ENCODE measurements at regions not wholly inside any gene's neighbourhood (a gene's known extent, or its start where the extent isn't known, plus 50 kb on each side); places are given as distances from the start of the nearest gene placed in this dataset.

DNA sequence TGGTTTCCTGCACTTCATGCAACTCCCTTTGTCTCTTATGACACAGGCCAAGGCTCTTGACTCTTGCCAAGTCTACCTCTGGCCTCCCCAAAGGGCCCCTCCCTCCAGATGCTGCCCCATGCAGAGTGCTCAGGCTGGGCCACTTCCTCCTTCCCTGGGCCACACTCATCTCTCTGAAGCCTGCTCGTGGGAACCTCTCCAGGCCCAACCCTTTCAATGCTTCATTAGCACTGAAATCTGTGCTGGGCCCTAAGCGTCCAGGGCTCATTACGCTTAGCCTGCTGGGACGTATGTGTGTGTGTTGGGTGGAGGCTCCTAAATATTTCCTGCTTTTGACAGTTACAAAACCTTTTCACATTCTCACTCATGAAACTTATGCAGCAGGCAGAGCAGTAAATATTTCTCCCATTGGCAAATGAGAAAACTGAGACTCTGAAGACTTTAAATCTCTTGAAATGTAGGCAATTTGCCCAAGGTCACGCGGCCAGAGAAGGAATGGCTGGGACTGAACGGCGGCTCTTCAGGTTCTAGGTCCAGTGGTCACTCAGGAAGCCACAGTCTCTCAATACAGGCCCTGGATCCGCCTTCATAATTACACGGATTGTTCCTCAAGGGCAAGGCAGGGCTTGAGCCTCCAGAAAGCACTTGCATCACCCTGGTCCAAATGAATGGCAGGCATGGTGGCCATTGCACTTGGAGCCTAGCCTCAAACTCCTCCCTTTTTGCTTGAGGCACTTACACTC, 241.7 kb upstream of the HES1 start:
- Histone ChIP-seq H4K12ac (ENCODE audit: low read depth, low read length) (no peak overlapping the region), H3K9ac (ENCODE audit: low read length) (no peak overlapping the region), H3K4me2 (ENCODE audit: low read length) (no peak overlapping the region), H3K9me3 (ENCODE audit: insufficient read depth, low read depth, low read length) (no peaks in the 10 kb centered on the region), H4K91ac (ENCODE audit: low read depth, low read length) (peak overlapping the region; percentile 35), H2AFZ (ENCODE audit: insufficient read depth, low read length, poor library complexity) (no peak overlapping the region), H3K23ac (ENCODE audit: low read length) (no peak overlapping the region), H2BK5ac (ENCODE audit: low read depth, low read length, poor library complexity) (no peak overlapping the region), H3K79me2 (ENCODE audit: control insufficient read depth, insufficient read depth, low read length, poor library complexity) (no peaks in the 10 kb centered on the region), H3K4ac (ENCODE audit: low read depth, low read length) (no peak overlapping the region), H3K18ac (ENCODE audit: low read length) (no peak overlapping the region), H4K8ac (ENCODE audit: low read depth, low read length) (no peak overlapping the region), H2BK12ac (ENCODE audit: low read length) (peak overlapping the region; percentile 65), H2BK120ac (ENCODE audit: insufficient read depth, low read length, poor library complexity) (peak overlapping the region; percentile 58), H3K14ac (ENCODE audit: low read length) (peak overlapping the region; percentile 53), H3K27me3 (ENCODE audit: insufficient read depth, low read length) (no peaks in the 10 kb centered on the region), H2AK5ac (ENCODE audit: low read length) (no peak overlapping the region), H3K27ac (ENCODE audit: low read depth, low read length) (no peak overlapping the region), H3K4me3 (ENCODE audit: low read depth, low read length) (no peak overlapping the region), H3K36me3 (ENCODE audit: control insufficient read depth in 1 of 2, insufficient read depth in 2 of 2, low read length in 2 of 2) (no peaks in the 10 kb centered on the region), H3K4me1 (ENCODE audit: control insufficient read depth in 1 of 2, insufficient read depth in 2 of 2, low read length in 2 of 2) (peaks cover 8 to 10% of the 10 kb centered on the region in 2 experiments), H3K79me1 (ENCODE audit: low read length) (peaks cover 1% of the 10 kb centered on the region)
- no CpG with 5 or more reads among the region's 10 CpGs for WGBS (ENCODE audit: extremely low coverage, insufficient coverage, insufficient read length)
- peak; percentile 92 to 96 for DNase-seq

DNA sequence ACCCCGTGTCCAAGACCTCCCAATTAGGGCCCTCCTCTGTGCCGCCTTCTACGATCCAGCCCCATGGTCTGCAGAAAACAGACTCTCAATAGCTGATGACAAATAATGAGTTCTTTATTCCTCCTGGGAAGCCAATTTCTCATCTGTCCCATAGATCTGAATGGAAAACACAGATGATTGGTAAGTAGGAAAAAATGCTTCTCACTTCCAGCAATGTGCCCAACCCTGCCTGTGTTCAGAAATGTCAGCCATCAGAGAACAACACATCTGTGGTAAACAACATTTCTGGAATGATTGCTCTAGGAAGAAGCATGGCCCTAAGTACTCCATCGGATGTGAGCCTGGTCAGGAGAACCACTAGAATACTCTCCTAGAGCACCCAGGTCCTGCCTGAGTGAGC, 240.5 kb upstream of the HES1 start:
- H3K4me2 ChIP-seq (ENCODE audit: low read length) = no peak overlapping the region
- no peak overlapping the region for H2AFZ ChIP-seq (ENCODE audit: insufficient read depth, low read length, poor library complexity)
- WGBS (ENCODE audit: extremely low coverage, insufficient coverage, insufficient read length) = no CpG with 5 or more reads among the region's 4 CpGs
- H4K91ac ChIP-seq (ENCODE audit: low read depth, low read length) = no peak overlapping the region
- H3K23ac ChIP-seq (ENCODE audit: low read length) = no peak overlapping the region
- no peak overlapping the region for H2BK120ac ChIP-seq (ENCODE audit: insufficient read depth, low read length, poor library complexity)
- DNase-seq = peak; percentile 72 to 85
- H3K27ac ChIP-seq (ENCODE audit: low read depth, low read length) = no peak overlapping the region
- H3K4me3 ChIP-seq (ENCODE audit: low read depth, low read length) = no peak overlapping the region
- peak overlapping the region; percentile 68 for H2BK12ac ChIP-seq (ENCODE audit: low read length)
- peaks cover 1% of the 10 kb centered on the region for H3K79me1 ChIP-seq (ENCODE audit: low read length)
- peaks cover 8 to 10% of the 10 kb centered on the region in 2 experiments for H3K4me1 ChIP-seq (ENCODE audit: control insufficient read depth in 1 of 2, insufficient read depth in 2 of 2, low read length in 2 of 2)
- no peak overlapping the region for H3K4ac ChIP-seq (ENCODE audit: low read depth, low read length)
- H3K18ac ChIP-seq (ENCODE audit: low read length) = no peak overlapping the region
- H3K79me2 ChIP-seq (ENCODE audit: control insufficient read depth, insufficient read depth, low read length, poor library complexity) = no peaks in the 10 kb centered on the region
- H3K9ac ChIP-seq (ENCODE audit: low read length) = no peak overlapping the region
- no peaks in the 10 kb centered on the region for H3K9me3 ChIP-seq (ENCODE audit: insufficient read depth, low read depth, low read length)
- H2AK5ac ChIP-seq (ENCODE audit: low read length) = no peak overlapping the region
- no peaks in the 10 kb centered on the region for H3K27me3 ChIP-seq (ENCODE audit: insufficient read depth, low read length)
- no peak overlapping the region for H4K8ac ChIP-seq (ENCODE audit: low read depth, low read length)
- no peak overlapping the region for H2BK5ac ChIP-seq (ENCODE audit: low read depth, low read length, poor library complexity)
- no peaks in the 10 kb centered on the region for H3K36me3 ChIP-seq (ENCODE audit: control insufficient read depth in 1 of 2, insufficient read depth in 2 of 2, low read length in 2 of 2)
- no peak overlapping the region for H4K12ac ChIP-seq (ENCODE audit: low read depth, low read length)
- no peak overlapping the region for H3K14ac ChIP-seq (ENCODE audit: low read length)

DNA sequence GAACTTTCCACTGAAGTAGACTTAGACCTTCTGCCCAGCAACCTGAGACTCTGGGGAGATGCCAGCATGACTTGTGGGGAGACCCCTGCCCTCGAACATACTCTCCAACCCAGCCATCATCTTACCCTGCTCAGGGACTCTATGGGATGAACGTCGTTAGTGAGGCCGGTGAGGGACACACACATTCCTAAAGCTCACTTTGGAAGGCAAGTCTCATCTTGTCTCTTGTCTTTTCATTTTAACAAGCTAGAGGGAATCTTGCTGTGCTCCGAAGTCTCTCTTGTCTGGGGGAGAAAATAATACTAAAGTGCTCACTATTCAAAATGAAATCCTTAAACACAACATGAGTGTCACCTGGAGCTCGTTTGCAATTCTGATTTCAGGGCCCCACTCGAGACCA, 239.5 kb upstream of the HES1 start:
- Histone ChIP-seq H4K8ac (ENCODE audit: low read depth, low read length) (no peak overlapping the region), H2AFZ (ENCODE audit: insufficient read depth, low read length, poor library complexity) (no peak overlapping the region), H3K27me3 (ENCODE audit: insufficient read depth, low read length) (no peaks in the 10 kb centered on the region), H4K91ac (ENCODE audit: low read depth, low read length) (no peak overlapping the region), H2BK5ac (ENCODE audit: low read depth, low read length, poor library complexity) (no peak overlapping the region), H2BK12ac (ENCODE audit: low read length) (no peak overlapping the region), H3K23ac (ENCODE audit: low read length) (no peak overlapping the region), H2BK120ac (ENCODE audit: insufficient read depth, low read length, poor library complexity) (no peak overlapping the region), H3K4me3 (ENCODE audit: low read depth, low read length) (no peak overlapping the region), H3K4me2 (ENCODE audit: low read length) (no peak overlapping the region), H3K4me1 (ENCODE audit: control insufficient read depth in 1 of 2, insufficient read depth in 2 of 2, low read length in 2 of 2) (peaks cover 8 to 10% of the 10 kb centered on the region in 2 experiments), H3K36me3 (ENCODE audit: control insufficient read depth in 1 of 2, insufficient read depth in 2 of 2, low read length in 2 of 2) (no peaks in the 10 kb centered on the region), H3K79me2 (ENCODE audit: control insufficient read depth, insufficient read depth, low read length, poor library complexity) (no peaks in the 10 kb centered on the region), H3K18ac (ENCODE audit: low read length) (no peak overlapping the region), H4K12ac (ENCODE audit: low read depth, low read length) (no peak overlapping the region), H3K4ac (ENCODE audit: low read depth, low read length) (no peak overlapping the region), H2AK5ac (ENCODE audit: low read length) (no peak overlapping the region), H3K14ac (ENCODE audit: low read length) (no peak overlapping the region), H3K9ac (ENCODE audit: low read length) (no peak overlapping the region), H3K79me1 (ENCODE audit: low read length) (peaks cover 1% of the 10 kb centered on the region), H3K27ac (ENCODE audit: low read depth, low read length) (no peak overlapping the region), H3K9me3 (ENCODE audit: insufficient read depth, low read depth, low read length) (no peaks in the 10 kb centered on the region)
- WGBS (ENCODE audit: extremely low coverage, insufficient coverage, insufficient read length) = no CpG with 5 or more reads among the region's 7 CpGs
- DNase-seq = no peak

DNA sequence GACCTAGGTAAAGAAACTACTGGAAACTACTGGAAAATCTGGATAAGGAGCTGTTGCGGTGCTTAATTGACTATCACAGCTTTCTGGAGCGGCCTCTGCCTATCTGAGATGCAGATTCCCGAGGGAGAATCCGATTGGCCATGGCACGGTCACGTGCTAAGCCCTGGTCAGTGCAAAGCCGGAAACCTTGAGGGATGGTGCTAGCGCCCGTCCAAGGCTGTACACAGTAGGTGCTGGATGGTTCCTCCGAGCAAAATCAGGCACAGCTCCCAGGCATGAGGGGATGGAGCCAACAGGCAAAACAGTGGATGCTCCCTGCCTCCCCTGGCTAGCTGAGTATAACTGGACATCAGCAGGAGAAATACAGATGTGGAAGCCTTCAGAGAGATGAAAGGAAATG, 238.7 kb upstream of the HES1 start:
- Histone ChIP-seq H3K23ac (ENCODE audit: low read length) (no peak overlapping the region), H3K36me3 (ENCODE audit: control insufficient read depth in 1 of 2, insufficient read depth in 2 of 2, low read length in 2 of 2) (no peaks in the 10 kb centered on the region), H3K4me2 (ENCODE audit: low read length) (no peak overlapping the region), H3K4me3 (ENCODE audit: low read depth, low read length) (no peak overlapping the region), H2AK5ac (ENCODE audit: low read length) (no peak overlapping the region), H4K8ac (ENCODE audit: low read depth, low read length) (no peak overlapping the region), H4K12ac (ENCODE audit: low read depth, low read length) (no peak overlapping the region), H3K4ac (ENCODE audit: low read depth, low read length) (no peak overlapping the region), H3K18ac (ENCODE audit: low read length) (no peak overlapping the region), H3K9me3 (ENCODE audit: insufficient read depth, low read depth, low read length) (no peaks in the 10 kb centered on the region), H2BK5ac (ENCODE audit: low read depth, low read length, poor library complexity) (no peak overlapping the region), H4K91ac (ENCODE audit: low read depth, low read length) (no peak overlapping the region), H2BK12ac (ENCODE audit: low read length) (no peak overlapping the region), H3K14ac (ENCODE audit: low read length) (no peak overlapping the region), H3K79me2 (ENCODE audit: control insufficient read depth, insufficient read depth, low read length, poor library complexity) (no peaks in the 10 kb centered on the region), H3K9ac (ENCODE audit: low read length) (no peak overlapping the region), H3K27ac (ENCODE audit: low read depth, low read length) (no peak overlapping the region), H3K79me1 (ENCODE audit: low read length) (peaks cover 1% of the 10 kb centered on the region), H2BK120ac (ENCODE audit: insufficient read depth, low read length, poor library complexity) (no peak overlapping the region), H2AFZ (ENCODE audit: insufficient read depth, low read length, poor library complexity) (no peak overlapping the region), H3K27me3 (ENCODE audit: insufficient read depth, low read length) (no peaks in the 10 kb centered on the region), H3K4me1 (ENCODE audit: control insufficient read depth in 1 of 2, insufficient read depth in 2 of 2, low read length in 2 of 2) (peaks cover 8 to 10% of the 10 kb centered on the region in 2 experiments)
- peak in 1 of 2 donors; percentile 43 for DNase-seq
- WGBS (ENCODE audit: extremely low coverage, insufficient coverage, insufficient read length) = no CpG with 5 or more reads among the region's 10 CpGs
